Fibroblast of skin of abdomen (primary cell): ENCODE measurements at regions not wholly inside any gene's neighbourhood (a gene's known extent, or its start where the extent isn't known, plus 50 kb on each side); places are given as distances from the start of the nearest gene placed in this dataset.

ENCODE experiments used
- DNase-seq: peaks from one replicate; pipeline ENCODE4 v3.0.0-alpha.2; 2013

GRCh38 chr5:32503261-32503660 is 58.7 kb upstream of the ZFR start:
- DNase-seq: peak; percentile 83

GRCh38 chr5:32501071-32502002 is 56.8 kb upstream of the ZFR start:
- no peak for DNase-seq

- DNase-seq: no peak
Measured at GRCh38 chr5:32500181-32500580, 55.6 kb upstream of the ZFR start.

- no peak for DNase-seq
Measured at GRCh38 chr5:32499261-32499660, 54.7 kb upstream of the ZFR start.

- no peak for DNase-seq
Measured at GRCh38 chr5:32498484-32498883, 53.9 kb upstream of the ZFR start.

GRCh38 chr5:32496104-32496503 is 51.6 kb upstream of the ZFR start:
- no peak for DNase-seq

GRCh38 chr5:32494827-32495226 is 50.3 kb upstream of the ZFR start:
- DNase-seq: no peak
